ENCODE measurements at regions not wholly inside any gene's neighbourhood (a gene's known extent, or its start where the extent isn't known, plus 50 kb on each side); places are given as distances from the start of the nearest gene placed in this dataset.

DNA sequence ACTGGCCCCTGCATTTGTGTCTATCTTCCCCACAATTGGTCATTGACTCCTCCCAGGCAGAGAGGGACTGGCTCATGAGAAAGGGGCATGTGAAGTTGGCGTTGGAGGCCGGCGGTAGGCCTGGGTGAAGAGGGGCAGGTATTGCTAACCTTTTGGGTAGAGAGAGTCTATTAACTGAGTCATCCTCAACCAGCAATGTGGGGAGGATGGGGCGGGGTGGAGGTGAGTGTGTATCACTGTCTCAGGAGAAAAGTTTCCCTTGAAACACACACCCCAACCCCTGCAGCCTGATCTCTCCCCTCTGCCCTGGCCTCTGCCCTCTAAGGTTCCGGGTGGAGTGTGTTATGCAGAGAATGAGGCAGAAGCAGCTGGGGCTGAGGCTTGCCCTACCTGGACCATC, 60.1 kb upstream of the PHF21B start:
- H3K4me1 ChIP-seq (ENCODE audit: control insufficient read depth, extremely low read depth, insufficient read depth, low read length): peaks cover 24% of the 10 kb centered on the region
- no peaks in the 10 kb centered on the region for H3K9me1 ChIP-seq (ENCODE audit: control insufficient read depth, extremely low read depth, insufficient read depth, low read length)
- H3K79me2 ChIP-seq (ENCODE audit: control insufficient read depth, insufficient read depth, low read length): no peaks in the 10 kb centered on the region
- dilution Hi-C loops (cut with MboI; ENCODE audit: extremely low pct_ligation_motif_present, low sequenced_read_pairs): no loop called here
- no peak overlapping the region for H3K4me3 ChIP-seq (ENCODE audit: control insufficient read depth in 2 of 3, extremely low read depth in 1 of 3, insufficient read depth in 2 of 3, low read depth in 1 of 3, low read length in 3 of 3)
- FAIRE-seq (peak; percentile 81), DNase-seq (ENCODE audit: low read depth, low spot score) (no peak)
- TF ChIP-seq, protein P1, sequence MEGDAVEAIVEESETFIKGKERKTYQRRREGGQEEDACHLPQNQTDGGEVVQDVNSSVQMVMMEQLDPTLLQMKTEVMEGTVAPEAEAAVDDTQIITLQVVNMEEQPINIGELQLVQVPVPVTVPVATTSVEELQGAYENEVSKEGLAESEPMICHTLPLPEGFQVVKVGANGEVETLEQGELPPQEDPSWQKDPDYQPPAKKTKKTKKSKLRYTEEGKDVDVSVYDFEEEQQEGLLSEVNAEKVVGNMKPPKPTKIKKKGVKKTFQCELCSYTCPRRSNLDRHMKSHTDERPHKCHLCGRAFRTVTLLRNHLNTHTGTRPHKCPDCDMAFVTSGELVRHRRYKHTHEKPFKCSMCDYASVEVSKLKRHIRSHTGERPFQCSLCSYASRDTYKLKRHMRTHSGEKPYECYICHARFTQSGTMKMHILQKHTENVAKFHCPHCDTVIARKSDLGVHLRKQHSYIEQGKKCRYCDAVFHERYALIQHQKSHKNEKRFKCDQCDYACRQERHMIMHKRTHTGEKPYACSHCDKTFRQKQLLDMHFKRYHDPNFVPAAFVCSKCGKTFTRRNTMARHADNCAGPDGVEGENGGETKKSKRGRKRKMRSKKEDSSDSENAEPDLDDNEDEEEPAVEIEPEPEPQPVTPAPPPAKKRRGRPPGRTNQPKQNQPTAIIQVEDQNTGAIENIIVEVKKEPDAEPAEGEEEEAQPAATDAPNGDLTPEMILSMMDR (optimal IDR thresholded peaks at IDR 0.05 in 1 of 3, IDR thresholded peaks at IDR 0.05 in 1 of 3, conservative IDR thresholded peaks at IDR 0.05 in 1 of 3; ENCODE audit: extremely low read depth in 1 of 3, insufficient read depth in 2 of 3, low read length in 3 of 3): no peak
- no peak overlapping the region for H2AFZ ChIP-seq (ENCODE audit: control insufficient read depth, low read length)
- peak overlapping the region; percentile 45 for H3K4me2 ChIP-seq (ENCODE audit: control insufficient read depth, extremely low read depth, insufficient read depth, low read depth, low read length)
- H3K27ac ChIP-seq (ENCODE audit: control insufficient read depth, insufficient read depth, low read length): peak overlapping the region; percentile 6
- no peaks in the 10 kb centered on the region for H3K36me3 ChIP-seq (ENCODE audit: control insufficient read depth in 2 of 2, extremely low read depth in 1 of 2, insufficient read depth in 2 of 2, low read length in 2 of 2)
- no peaks in the 10 kb centered on the region for H4K20me1 ChIP-seq (ENCODE audit: control insufficient read depth, extremely low read depth, insufficient read depth, low read length)
- peak overlapping the region; percentile 26 for H3K9ac ChIP-seq (ENCODE audit: control insufficient read depth, extremely low read depth, insufficient read depth, low read length)
- peaks cover 4% of the 10 kb centered on the region for H3K27me3 ChIP-seq (ENCODE audit: control insufficient read depth, extremely low read depth, insufficient read depth, low read length)
- no peaks in the 10 kb centered on the region for H3K9me3 ChIP-seq (ENCODE audit: control insufficient read depth, low read depth, low read length)

DNA sequence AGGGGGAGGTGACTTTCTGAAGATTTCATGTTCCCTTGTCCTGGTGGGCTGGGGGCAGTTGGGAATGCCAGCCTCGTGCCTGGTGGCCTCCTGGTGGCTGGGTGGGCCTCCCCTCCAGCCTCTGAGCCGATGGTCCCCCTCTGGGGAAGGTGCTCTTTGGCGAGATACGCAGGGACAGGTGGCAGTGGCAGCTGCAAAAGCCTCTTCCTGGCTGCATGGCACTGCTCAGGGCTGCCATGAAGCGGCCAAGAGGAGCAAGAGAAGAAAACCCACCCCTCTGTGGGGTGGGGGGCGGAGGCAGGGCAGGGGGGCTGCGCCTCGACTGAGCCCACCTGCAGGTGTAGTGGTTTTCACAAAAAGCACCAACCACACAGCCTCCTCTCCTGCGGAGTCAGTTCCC, 61.8 kb upstream of the PHF21B start:
- H3K27ac ChIP-seq (ENCODE audit: control insufficient read depth, insufficient read depth, low read length): peak overlapping the region; percentile 28
- peak overlapping the region; percentile 59 for H3K4me2 ChIP-seq (ENCODE audit: control insufficient read depth, extremely low read depth, insufficient read depth, low read depth, low read length)
- no peak overlapping the region for H3K9ac ChIP-seq (ENCODE audit: control insufficient read depth, extremely low read depth, insufficient read depth, low read length)
- no peak for FAIRE-seq
- no peaks in the 10 kb centered on the region for H3K9me1 ChIP-seq (ENCODE audit: control insufficient read depth, extremely low read depth, insufficient read depth, low read length)
- H3K4me1 ChIP-seq (ENCODE audit: control insufficient read depth, extremely low read depth, insufficient read depth, low read length): peaks cover 24% of the 10 kb centered on the region
- H3K4me3 ChIP-seq (ENCODE audit: control insufficient read depth in 2 of 3, extremely low read depth in 1 of 3, insufficient read depth in 2 of 3, low read depth in 1 of 3, low read length in 3 of 3): no peak overlapping the region
- dilution Hi-C loops (cut with MboI; ENCODE audit: extremely low pct_ligation_motif_present, low sequenced_read_pairs): no loop called here
- H3K27me3 ChIP-seq (ENCODE audit: control insufficient read depth, extremely low read depth, insufficient read depth, low read length): no peaks in the 10 kb centered on the region
- H3K79me2 ChIP-seq (ENCODE audit: control insufficient read depth, insufficient read depth, low read length): no peaks in the 10 kb centered on the region
- no peak for TF ChIP-seq EZH2 (IDR thresholded peaks at IDR 0.05; ENCODE audit: low read length)
- TF ChIP-seq, protein P1 (optimal IDR thresholded peaks at IDR 0.05 in 1 of 3, IDR thresholded peaks at IDR 0.05 in 1 of 3, conservative IDR thresholded peaks at IDR 0.05 in 1 of 3; ENCODE audit: extremely low read depth in 1 of 3, insufficient read depth in 2 of 3, low read length in 3 of 3): no peak
- no peaks in the 10 kb centered on the region for H3K36me3 ChIP-seq (ENCODE audit: control insufficient read depth in 2 of 2, extremely low read depth in 1 of 2, insufficient read depth in 2 of 2, low read length in 2 of 2)
- no peak overlapping the region for H2AFZ ChIP-seq (ENCODE audit: control insufficient read depth, low read length)
- no peaks in the 10 kb centered on the region for H3K9me3 ChIP-seq (ENCODE audit: control insufficient read depth, low read depth, low read length)
- no peaks in the 10 kb centered on the region for H4K20me1 ChIP-seq (ENCODE audit: control insufficient read depth, extremely low read depth, insufficient read depth, low read length)
- DNase-seq (ENCODE audit: low read depth, low spot score): no peak

Data from keratinocyte (primary cell).